Sigmoid colon (tissue), 4 donors: ENCODE measurements at regions not wholly inside any gene's neighbourhood (a gene's known extent, or its start where the extent isn't known, plus 50 kb on each side); places are given as distances from the start of the nearest gene placed in this dataset.

Experiments used
- POLR2A ChIP-seq, 2 donors: fragments of 450-650 bp; IDR thresholded peaks; one replicate each; pipeline ENCODE4 v1.6.1; 2016; ENCODE audit warnings: antibody characterized with exemption in 2 of 2, mild to moderate bottlenecking in 2 of 2, moderate library complexity in 2 of 2
- POLR2AphosphoS5 ChIP-seq, 4 donors: sonication (generic); formaldehyde crosslinking; IDR thresholded peaks; one replicate each; pipeline ENCODE4 v1.6.1; 2017; ENCODE audit warnings: antibody characterized with exemption in 4 of 4

- TF ChIP-seq POLR2A (IDR thresholded peaks at IDR 0.05) = no peak
- TF ChIP-seq POLR2AphosphoS5 (IDR thresholded peaks at IDR 0.05) = no peak
Measured at GRCh38 chr5:6989230-6989629, 276.0 kb downstream of the TENT4A start.
